Neuronal stem cell (in vitro differentiated cells): ENCODE measurements at regions not wholly inside any gene's neighbourhood (a gene's known extent, or its start where the extent isn't known, plus 50 kb on each side); places are given as distances from the start of the nearest gene placed in this dataset.

ENCODE experiments used
- DNase-seq: peaks from one replicate; pipeline ENCODE4 v3.0.0-alpha.2; 2013; ENCODE audit warnings: low spot score
- H2AFZ ChIP-seq: one replicate; pipeline ENCODE4 v1.6.1; 2013; ENCODE audit warnings: mild to moderate bottlenecking, low read length, inconsistent platforms
- H2AK5ac ChIP-seq: 2 replicates; pipeline ENCODE4 v1.6.1; 2013; ENCODE audit warnings: low read depth, mild to moderate bottlenecking, inconsistent platforms, low read length, moderate library complexity, mixed read lengths
- H2BK120ac ChIP-seq: 2 replicates; pipeline ENCODE4 v1.6.1; 2013; ENCODE audit warnings: low read depth, mild to moderate bottlenecking, inconsistent platforms, low read length, moderate library complexity, mixed read lengths
- H2BK12ac ChIP-seq: one replicate; pipeline ENCODE4 v1.6.1; 2013; ENCODE audit warnings: low read length, inconsistent platforms
- H2BK15ac ChIP-seq: 2 replicates; pipeline ENCODE4 v1.6.1; 2013; ENCODE audit warnings: mild to moderate bottlenecking, low read length, inconsistent platforms, mixed read lengths
- H2BK5ac ChIP-seq: one replicate; pipeline ENCODE4 v1.6.1; 2013; ENCODE audit warnings: inconsistent platforms, mild to moderate bottlenecking, low read length, moderate library complexity
- H3K14ac ChIP-seq: one replicate; pipeline ENCODE4 v1.6.1; 2013; ENCODE audit warnings: low read length, inconsistent platforms
- H3K18ac ChIP-seq: 2 replicates; pipeline ENCODE4 v1.6.1; 2013; ENCODE audit warnings: low read length, inconsistent platforms
- H3K23ac ChIP-seq: 2 replicates; pipeline ENCODE4 v1.6.1; 2013; ENCODE audit warnings: low read depth, mild to moderate bottlenecking, mixed read lengths, low read length, inconsistent platforms; ENCODE audit not compliant: poor library complexity
- H3K27ac ChIP-seq: replicated peaks from 3 replicates; pipeline ENCODE4 v1.5.1; 2013; ENCODE audit warnings: low read length, inconsistent platforms
- H3K27me3 ChIP-seq, 3 experiments: 2 replicates each; pipeline ENCODE4 v1.6.1; 2013; ENCODE audit warnings: low read length in 3 of 3, mild to moderate bottlenecking in 2 of 3, inconsistent platforms in 1 of 3, low read depth in 1 of 3, mixed read lengths in 1 of 3, moderate library complexity in 1 of 3; ENCODE audit not compliant: control insufficient read depth in 3 of 3, insufficient read depth in 3 of 3
- H3K36me3 ChIP-seq, 2 donors: replicated peaks in 1 of 2; 2 replicates each; pipeline ENCODE4 v1.6.1; 2013; ENCODE audit warnings: low read length in 2 of 2; ENCODE audit not compliant: control insufficient read depth in 2 of 2, insufficient read depth in 2 of 2
- H3K4ac ChIP-seq: 2 replicates; pipeline ENCODE4 v1.6.1; 2013; ENCODE audit warnings: inconsistent platforms, mild to moderate bottlenecking, low read length, moderate library complexity
- H3K4me1 ChIP-seq, 2 donors: 1 replicate in 1 of 2; 2 replicates in 1 of 2; pipeline ENCODE4 v1.6.1; 2013; ENCODE audit warnings: low read length in 2 of 2, low read depth in 1 of 2; ENCODE audit not compliant: control insufficient read depth in 2 of 2, insufficient read depth in 1 of 2
- H3K4me2 ChIP-seq: one replicate; pipeline ENCODE4 v1.6.1; 2013; ENCODE audit warnings: mild to moderate bottlenecking, low read length, inconsistent platforms; ENCODE audit not compliant: insufficient read depth, poor library complexity, severe bottlenecking
- H3K4me3 ChIP-seq, 2 donors: 2 replicates each; pipeline ENCODE4 v1.5.1; 2013; ENCODE audit warnings: low read length in 2 of 2, mild to moderate bottlenecking in 2 of 2, inconsistent platforms in 1 of 2, moderate library complexity in 1 of 2
- H3K79me1 ChIP-seq: one replicate; pipeline ENCODE4 v1.6.1; 2013; ENCODE audit warnings: low read depth, mild to moderate bottlenecking, inconsistent platforms, low read length, moderate library complexity
- H3K9ac ChIP-seq: one replicate; pipeline ENCODE4 v1.6.1; 2013; ENCODE audit warnings: mild to moderate bottlenecking, low read depth, low read length, inconsistent platforms; ENCODE audit not compliant: poor library complexity
- H3K9me3 ChIP-seq, 2 donors: replicated peaks in 1 of 2; 2 replicates each; pipeline versions ENCODE3 to v1.6.1; 2013; ENCODE audit warnings: low read length in 2 of 2, mild to moderate bottlenecking in 2 of 2, inconsistent platforms in 1 of 2, low read depth in 1 of 2, mixed read lengths in 1 of 2, moderate library complexity in 1 of 2; ENCODE audit not compliant: control insufficient read depth in 2 of 2, insufficient read depth in 1 of 2
- H4K8ac ChIP-seq: one replicate; pipeline ENCODE4 v1.6.1; 2013; ENCODE audit warnings: low read depth, mild to moderate bottlenecking, inconsistent platforms, low read length, moderate library complexity
- H4K91ac ChIP-seq: one replicate; pipeline ENCODE4 v1.6.1; 2013; ENCODE audit warnings: low read length, low read depth, mild to moderate bottlenecking, inconsistent platforms; ENCODE audit not compliant: poor library complexity
- WGBS, 2 donors: extraction: QIAGEN DNeasy Blood & Tissue Kit; methylation state at CpG; one replicate each; pipeline ENCODE4 v1.1.7; 2013; ENCODE audit warnings: missing lambda C conversion rate in 2 of 2, mixed read lengths in 1 of 2; ENCODE audit not compliant: insufficient read length in 2 of 2, insufficient replicate concordance in 1 of 2; ENCODE audit errors: extremely low coverage in 2 of 2; 5-methylcytosine and 5-hydroxymethylcytosine counted together

DNA sequence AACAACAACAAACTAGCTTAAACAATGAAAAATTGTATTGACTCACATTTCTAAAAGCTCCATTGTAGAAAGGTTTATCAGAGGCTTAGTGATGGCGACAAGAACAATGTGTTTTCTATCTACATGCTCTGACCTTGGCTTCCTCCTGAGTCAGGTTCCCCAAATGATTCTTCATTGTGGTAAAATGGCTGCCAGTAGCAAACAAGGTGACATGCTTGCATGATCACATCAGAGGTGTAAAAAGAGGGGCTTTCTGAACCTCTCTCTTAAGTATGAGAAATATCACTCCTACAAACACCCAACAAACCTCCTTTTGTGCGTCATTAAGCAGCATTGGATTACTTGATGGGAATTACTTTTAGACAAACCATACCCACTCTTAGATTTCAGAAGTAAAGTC lies 252.4 kb upstream of the SYT1 start:
- H3K4me3 ChIP-seq, result no peak overlapping the region
- no peak overlapping the region for H2AFZ ChIP-seq
- H3K27me3 ChIP-seq, result no peaks in the 10 kb centered on the region
- no peak overlapping the region for H2BK15ac ChIP-seq
- no peak overlapping the region for H3K27ac ChIP-seq
- H2BK5ac ChIP-seq, result no peak overlapping the region
- no peak overlapping the region for H2AK5ac ChIP-seq
- H3K79me1 ChIP-seq, result no peaks in the 10 kb centered on the region
- no peak overlapping the region for H4K91ac ChIP-seq
- no peak overlapping the region for H3K4me2 ChIP-seq
- H3K4me1 ChIP-seq, result no peaks in the 10 kb centered on the region
- H3K4ac ChIP-seq, result no peak overlapping the region
- H3K9me3 ChIP-seq, result no peaks in the 10 kb centered on the region
- no peak overlapping the region for H3K9ac ChIP-seq
- H3K14ac ChIP-seq, result no peak overlapping the region
- H3K18ac ChIP-seq, result no peak overlapping the region
- H2BK120ac ChIP-seq, result no peak overlapping the region
- no peak overlapping the region for H3K23ac ChIP-seq
- no peak for DNase-seq
- H3K36me3 ChIP-seq, result no peaks in the 10 kb centered on the region
- WGBS, 2 donors, result no CpG with 5 or more reads among the region's 2 CpGs
- H2BK12ac ChIP-seq, result no peak overlapping the region
- no peak overlapping the region for H4K8ac ChIP-seq

DNA sequence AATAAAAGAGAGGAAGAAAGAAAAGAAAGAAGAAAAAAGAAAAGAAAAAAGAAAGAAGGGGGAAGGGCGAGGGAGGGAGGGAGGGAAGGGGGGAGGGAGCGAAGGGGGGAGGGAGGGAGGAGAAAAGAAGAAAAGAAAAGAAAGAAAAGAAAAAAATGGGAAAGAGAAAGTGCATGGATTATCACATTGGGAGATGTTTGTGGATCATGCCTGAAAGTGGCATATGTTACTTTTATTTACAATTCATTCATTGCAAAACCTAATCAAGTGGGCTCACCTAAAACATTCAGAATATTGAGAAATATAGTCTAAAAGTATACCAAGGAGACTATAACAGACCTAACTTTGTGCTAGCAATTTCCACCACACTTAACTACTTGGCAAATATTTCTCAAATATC lies 246.9 kb upstream of the SYT1 start:
- H2BK120ac ChIP-seq, result no peak overlapping the region
- WGBS, 2 donors, result no CpG with 5 or more reads among the region's 2 CpGs
- no peak overlapping the region for H3K4me3 ChIP-seq
- H3K4me2 ChIP-seq, result no peak overlapping the region
- H2AFZ ChIP-seq, result no peak overlapping the region
- no peak overlapping the region for H4K91ac ChIP-seq
- no peak overlapping the region for H2AK5ac ChIP-seq
- no peak overlapping the region for H3K4ac ChIP-seq
- no peak overlapping the region for H3K18ac ChIP-seq
- H3K27ac ChIP-seq, result no peak overlapping the region
- H3K36me3 ChIP-seq, result no peaks in the 10 kb centered on the region
- no peak overlapping the region for H4K8ac ChIP-seq
- no peak overlapping the region for H2BK15ac ChIP-seq
- no peak overlapping the region for H2BK5ac ChIP-seq
- H3K14ac ChIP-seq, result no peak overlapping the region
- no peak overlapping the region for H3K23ac ChIP-seq
- H3K27me3 ChIP-seq, result no peaks in the 10 kb centered on the region
- DNase-seq, result no peak
- no peaks in the 10 kb centered on the region for H3K79me1 ChIP-seq
- H3K4me1 ChIP-seq, result peaks cover 2% of the 10 kb centered on the region in 2 donors
- H3K9me3 ChIP-seq, result no peaks in the 10 kb centered on the region
- no peak overlapping the region for H2BK12ac ChIP-seq
- H3K9ac ChIP-seq, result no peak overlapping the region

DNA sequence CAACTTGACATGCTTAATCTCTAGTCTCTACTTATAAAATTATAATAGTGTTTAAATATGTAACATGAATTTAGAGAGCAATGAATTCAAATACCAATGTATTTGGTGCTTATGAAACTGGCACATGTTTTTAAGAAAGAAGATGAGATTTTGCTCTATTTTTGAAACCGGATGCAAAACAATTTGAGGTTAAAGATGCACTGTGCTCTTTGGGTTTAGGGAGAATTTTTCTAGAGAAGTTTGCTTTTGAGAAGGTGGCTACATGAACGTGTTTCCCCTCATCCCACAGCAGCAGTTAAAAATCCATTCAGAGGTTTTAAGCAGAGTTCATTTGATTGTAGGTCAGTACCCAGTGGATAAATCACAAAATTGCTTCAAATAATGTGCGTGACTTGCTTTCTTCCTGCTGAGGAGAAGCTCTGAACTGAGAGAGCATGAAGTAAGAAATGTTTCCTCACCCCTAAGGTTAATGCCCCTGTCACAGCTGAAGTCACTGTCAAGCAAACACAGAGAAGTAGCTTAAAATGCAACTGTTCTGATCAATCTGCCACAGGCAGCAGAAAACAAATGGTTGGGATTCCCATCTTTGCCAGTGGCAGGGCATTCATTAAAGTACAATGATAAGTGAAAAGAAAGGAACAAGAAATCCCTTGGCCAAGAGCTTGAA lies 241.9 kb upstream of the SYT1 start:
- Histone ChIP-seq H3K36me3 (no peaks in the 10 kb centered on the region), H3K18ac (no peak overlapping the region), H3K14ac (no peak overlapping the region), H4K91ac (no peak overlapping the region), H3K4ac (no peak overlapping the region), H3K4me3 (peak overlapping the region in 1 of 2 donors; percentile 9), H2BK120ac (no peak overlapping the region), H2BK12ac (no peak overlapping the region), H3K27me3 (no peaks in the 10 kb centered on the region), H2BK5ac (no peak overlapping the region), H3K4me1 (peaks cover 4% of the 10 kb centered on the region in 2 donors), H4K8ac (no peak overlapping the region), H2AK5ac (no peak overlapping the region), H3K27ac (peak overlapping the region; percentile 7), H3K9ac (no peak overlapping the region), H2AFZ (peak overlapping the region; percentile 83), H3K23ac (no peak overlapping the region), H2BK15ac (no peak overlapping the region), H3K79me1 (no peaks in the 10 kb centered on the region), H3K9me3 (no peaks in the 10 kb centered on the region), H3K4me2 (no peak overlapping the region)
- WGBS, 2 donors, result no CpG with 5 or more reads among the region's 3 CpGs
- DNase-seq, result peak; percentile 24

DNA sequence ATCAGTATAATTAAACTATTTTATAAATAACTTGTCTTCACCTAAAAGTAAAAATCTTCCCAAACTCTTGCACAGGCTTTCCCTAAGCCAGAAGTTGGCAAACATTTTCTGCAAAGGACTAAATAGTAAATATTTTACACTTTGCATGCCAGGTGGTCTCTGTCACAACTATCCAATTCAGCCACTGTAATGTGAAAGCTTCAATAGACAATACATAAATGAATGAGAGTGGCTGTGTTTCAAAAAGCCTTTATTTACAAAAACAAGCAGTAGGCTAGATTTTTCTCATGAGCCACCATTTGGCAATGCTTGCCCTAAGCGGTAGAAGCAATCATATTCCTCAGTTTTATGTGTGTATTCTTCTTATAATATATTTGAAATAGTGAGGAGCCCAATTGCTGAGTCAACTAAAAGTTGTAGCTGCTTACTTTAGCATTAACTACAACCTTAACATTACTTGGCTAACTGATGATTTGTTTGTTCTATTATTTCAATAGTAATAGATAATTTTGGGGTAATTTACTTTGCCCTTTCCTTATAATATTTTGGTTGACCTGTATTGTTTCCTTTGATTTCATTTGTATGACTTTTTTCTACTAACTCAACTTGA lies 236.0 kb upstream of the SYT1 start:
- H4K8ac ChIP-seq, result no peak overlapping the region
- H3K14ac ChIP-seq, result no peak overlapping the region
- H3K36me3 ChIP-seq, result no peaks in the 10 kb centered on the region
- H3K4me2 ChIP-seq, result no peak overlapping the region
- H3K18ac ChIP-seq, result no peak overlapping the region
- H2AK5ac ChIP-seq, result no peak overlapping the region
- H2BK120ac ChIP-seq, result no peak overlapping the region
- no peak overlapping the region for H3K4ac ChIP-seq
- WGBS, 2 donors, result no CpG with 5 or more reads among the region's 1 CpG
- H3K79me1 ChIP-seq, result no peaks in the 10 kb centered on the region
- no peak overlapping the region for H2BK12ac ChIP-seq
- DNase-seq, result no peak
- no peak overlapping the region for H3K9ac ChIP-seq
- peaks cover 0 to 7% of the 10 kb centered on the region in 2 donors for H3K4me1 ChIP-seq
- no peaks in the 10 kb centered on the region for H3K27me3 ChIP-seq
- H3K9me3 ChIP-seq, result peaks cover 0 to 7% of the 10 kb centered on the region in 2 donors
- no peak overlapping the region for H4K91ac ChIP-seq
- H3K23ac ChIP-seq, result no peak overlapping the region
- no peak overlapping the region for H3K27ac ChIP-seq
- H2BK5ac ChIP-seq, result no peak overlapping the region
- H3K4me3 ChIP-seq, result no peak overlapping the region
- H2BK15ac ChIP-seq, result no peak overlapping the region
- H2AFZ ChIP-seq, result no peak overlapping the region
